GM12873 (cell line): ENCODE measurements at regions not wholly inside any gene's neighbourhood (a gene's known extent, or its start where the extent isn't known, plus 50 kb on each side); places are given as distances from the start of the nearest gene placed in this dataset.

Source experiments
- TF ChIP-seq, protein P1 (sequence below): IDR thresholded peaks from 2 replicates; pipeline ENCODE4 v1.5.1; 2012; ENCODE audit warnings: low read depth, mild to moderate bottlenecking, moderate library complexity, low read length, control low read depth; ENCODE audit not compliant: insufficient read depth; ENCODE audit errors: missing control alignments

DNA sequence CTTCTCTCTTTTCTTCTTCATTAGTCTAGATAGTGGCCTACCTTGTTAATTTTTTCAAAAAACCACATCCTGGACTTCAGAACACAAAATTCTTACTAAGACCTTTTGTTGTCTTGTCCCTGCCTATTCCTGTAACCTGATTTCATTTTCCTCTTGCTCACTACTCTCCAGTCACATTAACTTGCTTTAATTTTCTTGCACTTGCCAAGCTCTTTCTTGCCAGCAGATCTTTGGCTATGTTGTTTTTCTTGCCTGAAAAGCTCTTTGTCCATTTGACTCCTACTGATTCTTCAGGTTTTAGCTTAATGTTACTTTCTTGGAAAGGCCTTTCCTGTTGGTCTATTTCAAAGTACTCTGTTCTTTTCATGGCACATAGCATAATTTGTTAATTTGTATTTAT, 356.8 kb downstream of the OSTF1 start:
- TF ChIP-seq, protein P1, sequence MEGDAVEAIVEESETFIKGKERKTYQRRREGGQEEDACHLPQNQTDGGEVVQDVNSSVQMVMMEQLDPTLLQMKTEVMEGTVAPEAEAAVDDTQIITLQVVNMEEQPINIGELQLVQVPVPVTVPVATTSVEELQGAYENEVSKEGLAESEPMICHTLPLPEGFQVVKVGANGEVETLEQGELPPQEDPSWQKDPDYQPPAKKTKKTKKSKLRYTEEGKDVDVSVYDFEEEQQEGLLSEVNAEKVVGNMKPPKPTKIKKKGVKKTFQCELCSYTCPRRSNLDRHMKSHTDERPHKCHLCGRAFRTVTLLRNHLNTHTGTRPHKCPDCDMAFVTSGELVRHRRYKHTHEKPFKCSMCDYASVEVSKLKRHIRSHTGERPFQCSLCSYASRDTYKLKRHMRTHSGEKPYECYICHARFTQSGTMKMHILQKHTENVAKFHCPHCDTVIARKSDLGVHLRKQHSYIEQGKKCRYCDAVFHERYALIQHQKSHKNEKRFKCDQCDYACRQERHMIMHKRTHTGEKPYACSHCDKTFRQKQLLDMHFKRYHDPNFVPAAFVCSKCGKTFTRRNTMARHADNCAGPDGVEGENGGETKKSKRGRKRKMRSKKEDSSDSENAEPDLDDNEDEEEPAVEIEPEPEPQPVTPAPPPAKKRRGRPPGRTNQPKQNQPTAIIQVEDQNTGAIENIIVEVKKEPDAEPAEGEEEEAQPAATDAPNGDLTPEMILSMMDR: no peak

DNA sequence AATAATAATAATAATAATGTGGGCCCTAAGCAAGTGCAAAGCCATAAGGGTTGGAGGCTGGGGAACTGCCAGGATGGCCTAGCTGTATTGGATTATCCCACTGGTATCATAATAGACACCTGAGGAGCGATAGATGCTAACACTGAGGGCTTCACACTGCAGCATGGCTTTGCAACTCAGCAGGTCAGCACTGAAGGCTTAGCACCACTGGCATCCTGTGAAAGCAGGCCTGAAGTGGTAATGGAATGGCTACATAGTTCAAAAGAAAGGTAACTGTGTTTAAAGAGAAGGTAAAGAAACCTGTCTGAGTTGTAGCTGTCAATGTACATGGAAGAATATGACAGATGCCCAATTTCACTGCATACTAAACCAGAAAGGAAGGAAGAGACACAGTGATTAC, 359.0 kb downstream of the OSTF1 start:
- TF ChIP-seq, protein P1: no peak

DNA sequence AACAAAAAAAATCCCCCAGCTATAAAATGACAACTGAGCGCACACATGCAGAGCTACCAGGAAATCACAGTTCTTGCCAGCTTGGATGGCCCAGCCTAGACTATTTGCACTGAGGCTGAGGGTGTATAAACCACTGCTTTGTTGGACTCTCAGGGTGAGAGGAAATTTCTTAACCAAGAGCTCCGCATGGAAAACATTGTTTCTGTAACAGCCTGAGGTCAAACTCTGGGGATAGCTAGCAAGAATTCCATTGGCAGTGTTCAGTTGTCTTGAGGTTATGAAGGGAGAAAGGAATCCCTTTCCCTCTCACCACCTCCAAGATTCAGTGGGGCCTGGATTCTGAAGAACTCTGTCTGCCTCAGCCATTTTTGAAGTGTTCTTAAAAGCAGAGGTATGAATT, 360.0 kb downstream of the OSTF1 start:
- TF ChIP-seq, protein P1: no peak

DNA sequence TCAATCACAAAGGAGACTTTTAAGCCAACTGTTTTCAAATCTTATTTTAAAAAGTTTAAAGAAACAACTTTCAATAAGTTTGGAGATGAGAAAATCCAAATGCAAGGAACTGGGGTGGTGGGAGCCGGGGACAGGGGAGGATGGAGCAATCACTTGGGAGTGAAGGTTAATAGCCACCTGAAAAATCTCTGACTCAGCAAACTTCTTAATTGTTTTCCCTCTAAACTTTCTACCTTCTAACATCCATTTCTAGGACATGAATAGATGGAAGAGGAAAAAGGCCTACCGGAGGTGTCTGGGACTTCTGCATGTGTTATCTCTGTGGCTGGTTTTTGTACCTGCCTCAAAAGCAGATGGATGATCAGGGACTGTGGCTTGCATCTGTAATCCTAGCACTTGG, 360.6 kb downstream of the OSTF1 start:
- TF ChIP-seq, protein P1: no peak

DNA sequence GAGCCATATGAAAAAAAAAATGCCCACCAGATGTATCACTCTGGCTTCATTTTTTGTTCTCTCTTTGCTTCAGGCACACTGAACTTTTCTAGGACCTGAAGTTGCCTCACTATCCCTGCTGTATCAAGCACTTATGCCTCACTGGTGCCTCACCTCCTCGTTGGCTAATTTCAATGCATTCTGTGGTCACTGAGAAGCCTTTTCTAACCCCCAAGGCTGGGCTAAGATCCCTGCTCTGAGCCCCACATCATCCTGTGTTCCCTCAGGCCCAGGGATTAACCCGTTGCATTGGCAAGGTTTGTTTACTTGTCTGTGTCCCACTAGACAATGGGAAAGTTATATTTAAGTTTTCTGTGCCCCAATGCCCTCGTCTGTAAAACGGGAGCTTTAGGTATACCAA, 362.7 kb downstream of the OSTF1 start:
- TF ChIP-seq, protein P1: no peak

DNA sequence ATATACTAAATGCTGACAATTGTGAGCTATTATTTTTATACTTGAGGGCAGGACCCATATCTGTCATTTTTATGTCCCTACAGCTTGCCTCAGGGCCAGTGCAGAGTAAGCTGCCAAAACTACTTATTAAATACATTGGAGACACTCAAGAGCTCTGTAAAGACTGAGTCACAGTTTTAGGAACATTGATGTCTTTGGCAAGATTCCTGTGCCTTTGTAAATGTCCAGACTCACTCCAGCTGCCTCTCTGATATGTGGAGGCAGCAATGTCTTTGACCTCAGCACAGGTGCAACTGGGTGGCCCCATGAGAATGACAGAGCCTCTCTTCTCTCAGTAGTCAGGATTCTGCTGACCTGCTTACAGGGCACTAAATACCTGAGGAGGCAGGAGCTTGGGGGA, 363.2 kb downstream of the OSTF1 start:
- TF ChIP-seq, protein P1: no peak

DNA sequence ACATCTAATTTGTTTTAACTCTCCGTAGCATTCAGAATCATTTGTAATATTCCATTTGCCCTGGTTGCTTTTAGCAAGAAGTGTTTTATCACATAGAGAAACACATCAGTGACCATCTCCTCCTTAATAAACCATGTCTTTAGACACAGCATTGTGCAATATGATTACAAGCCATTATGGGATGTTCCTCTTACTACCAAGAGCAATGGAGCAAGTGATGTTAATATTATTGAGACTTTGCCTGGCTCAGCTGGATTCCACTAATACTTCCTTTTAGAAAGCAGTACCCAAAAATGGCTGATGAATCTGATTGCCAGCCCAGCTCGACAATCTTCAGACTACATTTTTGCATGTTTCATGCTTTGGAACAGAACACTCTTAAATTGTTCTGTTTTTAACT, 364.2 kb downstream of the OSTF1 start:
- TF ChIP-seq, protein P1: no peak
